OCI-LY3 (cell line): ENCODE measurements at regions not wholly inside any gene's neighbourhood (a gene's known extent, or its start where the extent isn't known, plus 50 kb on each side); places are given as distances from the start of the nearest gene placed in this dataset.

Experiments used
- CTCF ChIP-seq: fragments of 200-600, 300-600 bp; sonication (generic); IDR thresholded peaks from 2 replicates; pipeline ENCODE4 v1.5.1; 2014; ENCODE audit warnings: antibody characterized with exemption, low read length, low read depth
- EZH2phosphoT487 ChIP-seq: fragments of 200-600 bp; shearing (Covaris generic); IDR thresholded peaks from 2 replicates; pipeline ENCODE4 v1.6.1; 2018; ENCODE audit warnings: antibody characterized with exemption, mixed run types, low read depth

- no peak for TF ChIP-seq CTCF
- TF ChIP-seq EZH2phosphoT487 = no peak
Observed at GRCh38 chr3:103002425-103003176, 567.8 kb downstream of the ZPLD1 start.
